B cell (primary cell): ENCODE measurements at regions not wholly inside any gene's neighbourhood (a gene's known extent, or its start where the extent isn't known, plus 50 kb on each side); places are given as distances from the start of the nearest gene placed in this dataset.

Source experiments
- EZH2 ChIP-seq: IDR thresholded peaks from 2 replicates; pipeline ENCODE4 v1.6.1; 2012; ENCODE audit warnings: borderline replicate concordance, low read depth, mild to moderate bottlenecking, moderate library complexity, low read length; ENCODE audit not compliant: insufficient read depth, poor library complexity, severe bottlenecking
- TF ChIP-seq, protein P1 (sequence below): fragments of 200-600 bp; IDR thresholded peaks from one replicate; pipeline ENCODE4 v1.8.0; 2022; ENCODE audit warnings: antibody characterized with exemption, mild to moderate bottlenecking

DNA sequence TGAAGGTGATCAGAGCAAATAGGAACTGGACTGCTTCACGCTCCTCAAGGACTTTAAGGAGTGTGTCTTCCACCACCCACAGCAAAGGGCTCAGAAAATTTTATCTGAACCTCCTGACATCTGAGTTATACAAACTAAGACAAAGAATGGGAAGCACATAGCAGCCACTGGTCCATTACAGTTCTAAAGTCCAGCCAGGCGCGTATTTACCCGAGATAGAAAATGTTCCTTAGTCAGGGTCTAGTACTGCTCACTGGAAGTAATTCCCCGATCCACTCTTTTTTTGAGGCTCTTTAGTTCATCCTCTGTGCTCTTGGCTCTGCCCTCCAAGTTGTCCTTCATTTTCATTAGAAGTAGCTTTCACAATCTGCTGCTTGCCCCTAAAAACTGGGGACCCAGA is 88.5 kb upstream of the GOLGA8J start:
- TF ChIP-seq, protein P1, sequence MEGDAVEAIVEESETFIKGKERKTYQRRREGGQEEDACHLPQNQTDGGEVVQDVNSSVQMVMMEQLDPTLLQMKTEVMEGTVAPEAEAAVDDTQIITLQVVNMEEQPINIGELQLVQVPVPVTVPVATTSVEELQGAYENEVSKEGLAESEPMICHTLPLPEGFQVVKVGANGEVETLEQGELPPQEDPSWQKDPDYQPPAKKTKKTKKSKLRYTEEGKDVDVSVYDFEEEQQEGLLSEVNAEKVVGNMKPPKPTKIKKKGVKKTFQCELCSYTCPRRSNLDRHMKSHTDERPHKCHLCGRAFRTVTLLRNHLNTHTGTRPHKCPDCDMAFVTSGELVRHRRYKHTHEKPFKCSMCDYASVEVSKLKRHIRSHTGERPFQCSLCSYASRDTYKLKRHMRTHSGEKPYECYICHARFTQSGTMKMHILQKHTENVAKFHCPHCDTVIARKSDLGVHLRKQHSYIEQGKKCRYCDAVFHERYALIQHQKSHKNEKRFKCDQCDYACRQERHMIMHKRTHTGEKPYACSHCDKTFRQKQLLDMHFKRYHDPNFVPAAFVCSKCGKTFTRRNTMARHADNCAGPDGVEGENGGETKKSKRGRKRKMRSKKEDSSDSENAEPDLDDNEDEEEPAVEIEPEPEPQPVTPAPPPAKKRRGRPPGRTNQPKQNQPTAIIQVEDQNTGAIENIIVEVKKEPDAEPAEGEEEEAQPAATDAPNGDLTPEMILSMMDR = no peak
- no peak for TF ChIP-seq EZH2
